ENCODE measurements at regions not wholly inside any gene's neighbourhood (a gene's known extent, or its start where the extent isn't known, plus 50 kb on each side); places are given as distances from the start of the nearest gene placed in this dataset.

DNA sequence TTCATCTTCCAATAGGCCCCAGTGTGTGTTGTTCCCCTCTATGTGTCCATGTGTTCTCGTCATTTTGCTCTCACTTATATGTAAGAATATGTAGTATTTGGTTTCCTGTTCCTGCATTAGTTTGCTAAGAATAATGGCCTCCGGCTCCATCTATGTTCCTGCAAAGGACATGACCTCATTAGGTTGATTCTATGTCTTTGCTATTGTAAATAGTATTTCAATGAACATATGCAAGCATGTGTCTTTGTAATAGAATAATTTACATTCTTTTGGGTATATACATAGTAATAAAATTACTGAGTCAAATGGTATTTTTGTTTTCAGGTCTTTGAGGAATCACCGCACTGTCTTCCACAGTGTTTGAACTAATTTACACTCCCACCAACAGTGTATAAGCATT is 202.9 kb upstream of the KIRREL3 start:
- H3K9me3 Mint-ChIP-seq (ENCODE audit: insufficient read depth): peaks cover 4% of the 10 kb centered on the region

DNA sequence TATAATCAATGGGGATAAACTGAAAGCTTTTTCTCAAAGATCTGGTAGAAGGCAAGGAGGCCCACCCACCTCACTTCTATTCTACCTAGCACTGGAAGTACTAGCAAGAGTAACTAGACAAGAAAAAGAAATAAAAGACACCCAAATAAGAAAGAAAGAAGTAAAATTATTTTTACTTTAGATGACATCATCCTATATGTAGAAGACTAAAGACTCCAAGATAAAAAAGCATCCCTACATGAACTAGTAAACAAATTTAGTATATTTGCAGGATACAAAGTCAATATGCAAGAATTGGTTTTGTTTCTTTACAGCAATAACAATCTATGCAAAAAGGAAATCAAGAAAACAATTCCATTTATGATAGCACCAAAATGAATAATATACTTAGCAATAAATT is 201.5 kb upstream of the KIRREL3 start:
- TF ChIP-seq, protein P1, sequence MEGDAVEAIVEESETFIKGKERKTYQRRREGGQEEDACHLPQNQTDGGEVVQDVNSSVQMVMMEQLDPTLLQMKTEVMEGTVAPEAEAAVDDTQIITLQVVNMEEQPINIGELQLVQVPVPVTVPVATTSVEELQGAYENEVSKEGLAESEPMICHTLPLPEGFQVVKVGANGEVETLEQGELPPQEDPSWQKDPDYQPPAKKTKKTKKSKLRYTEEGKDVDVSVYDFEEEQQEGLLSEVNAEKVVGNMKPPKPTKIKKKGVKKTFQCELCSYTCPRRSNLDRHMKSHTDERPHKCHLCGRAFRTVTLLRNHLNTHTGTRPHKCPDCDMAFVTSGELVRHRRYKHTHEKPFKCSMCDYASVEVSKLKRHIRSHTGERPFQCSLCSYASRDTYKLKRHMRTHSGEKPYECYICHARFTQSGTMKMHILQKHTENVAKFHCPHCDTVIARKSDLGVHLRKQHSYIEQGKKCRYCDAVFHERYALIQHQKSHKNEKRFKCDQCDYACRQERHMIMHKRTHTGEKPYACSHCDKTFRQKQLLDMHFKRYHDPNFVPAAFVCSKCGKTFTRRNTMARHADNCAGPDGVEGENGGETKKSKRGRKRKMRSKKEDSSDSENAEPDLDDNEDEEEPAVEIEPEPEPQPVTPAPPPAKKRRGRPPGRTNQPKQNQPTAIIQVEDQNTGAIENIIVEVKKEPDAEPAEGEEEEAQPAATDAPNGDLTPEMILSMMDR (IDR thresholded peaks at IDR 0.05): no peak
- ATAC-seq (ENCODE audit: low read depth): no peak
- Mint-ChIP-seq H3K27me3 (no peaks in the 10 kb centered on the region), H3K4me1 (no peaks in the 10 kb centered on the region), H3K4me3 (no peak overlapping the region), H3K27ac (no peak overlapping the region), H3K9me3 (ENCODE audit: insufficient read depth) (peaks cover 4% of the 10 kb centered on the region)
- Histone ChIP-seq H3K9ac (ENCODE audit: low read length) (no peak overlapping the region), H3K4me2 (replicated peaks; ENCODE audit: low read depth, low read length, poor library complexity, severe bottlenecking) (no peak overlapping the region), H3K4me1 (ENCODE audit: control insufficient read depth in 2 of 2, insufficient read depth in 2 of 2, low read length in 2 of 2) (no peaks in the 10 kb centered on the region), H3K27ac (ENCODE audit: low read length in 2 of 2) (no peak overlapping the region), H3K4me3 (ENCODE audit: control extremely low read depth in 1 of 5, extremely low read depth in 1 of 5, insufficient read depth in 1 of 5, low read depth in 2 of 5, low read length in 4 of 5) (no peak overlapping the region), H3K36me3 (replicated peaks in 1 of 2; ENCODE audit: control extremely low read depth in 1 of 2, control insufficient read depth in 1 of 2, extremely low read depth in 1 of 2, insufficient read depth in 2 of 2, low read length in 1 of 2) (no peaks in the 10 kb centered on the region), H3K9me3 (ENCODE audit: control extremely low read depth in 1 of 3, control insufficient read depth in 2 of 3, insufficient read depth in 1 of 3, low read length in 2 of 3) (peaks cover 0 to 16% (median 0%) of the 10 kb centered on the region in 3 donors), H3K79me2 (ENCODE audit: control insufficient read depth, insufficient read depth, low read length) (no peaks in the 10 kb centered on the region), H3K27me3 (replicated peaks in 1 of 4; ENCODE audit: control extremely low read depth in 1 of 4, control insufficient read depth in 3 of 4, insufficient read depth in 4 of 4, low read length in 3 of 4) (no peaks in the 10 kb centered on the region), H2AFZ (ENCODE audit: insufficient read depth, low read depth, low read length, poor library complexity, severe bottlenecking) (no peak overlapping the region), H4K20me1 (ENCODE audit: control insufficient read depth, insufficient read depth, low read length, poor library complexity, severe bottlenecking) (no peaks in the 10 kb centered on the region)
- no peak for DNase-seq
- POLR2A ChIA-PET: no interaction called here
- CTCF ChIA-PET: no interaction called here
- intact Hi-C loops (cut with micrococcal nuclease): no loop called here

More for the DNA sequence above, 202.9 kb upstream of the KIRREL3 start:
- no peak overlapping the region for H3K27ac ChIP-seq (ENCODE audit: low read length in 2 of 2)
- no peak overlapping the region for H3K4me2 ChIP-seq (replicated peaks; ENCODE audit: low read depth, low read length, poor library complexity, severe bottlenecking)
- Mint-ChIP-seq H3K27me3 (no peaks in the 10 kb centered on the region), H3K27ac (no peak overlapping the region), H3K4me1 (no peaks in the 10 kb centered on the region), H3K4me3 (no peak overlapping the region)
- no peak for ATAC-seq (ENCODE audit: low read depth)
- no peaks in the 10 kb centered on the region for H4K20me1 ChIP-seq (ENCODE audit: control insufficient read depth, insufficient read depth, low read length, poor library complexity, severe bottlenecking)
- H3K79me2 ChIP-seq (ENCODE audit: control insufficient read depth, insufficient read depth, low read length): no peaks in the 10 kb centered on the region
- no peak overlapping the region for H3K9ac ChIP-seq (ENCODE audit: low read length)
- intact Hi-C loops (cut with micrococcal nuclease): no loop called here
- ChIA-PET POLR2A (no interaction called here), CTCF (no interaction called here)
- no peaks in the 10 kb centered on the region for H3K36me3 ChIP-seq (replicated peaks in 1 of 2; ENCODE audit: control extremely low read depth in 1 of 2, control insufficient read depth in 1 of 2, extremely low read depth in 1 of 2, insufficient read depth in 2 of 2, low read length in 1 of 2)
- H3K9me3 ChIP-seq (ENCODE audit: control extremely low read depth in 1 of 3, control insufficient read depth in 2 of 3, insufficient read depth in 1 of 3, low read length in 2 of 3): peaks cover 0 to 16% (median 0%) of the 10 kb centered on the region in 3 donors
- H3K4me1 ChIP-seq (ENCODE audit: control insufficient read depth in 2 of 2, insufficient read depth in 2 of 2, low read length in 2 of 2): no peaks in the 10 kb centered on the region
- no peak for TF ChIP-seq EZH2 (IDR thresholded peaks at IDR 0.05; ENCODE audit: borderline replicate concordance, insufficient read depth, low read depth, low read length, poor library complexity, severe bottlenecking)
- TF ChIP-seq, protein P1 (IDR thresholded peaks at IDR 0.05): no peak
- no peak overlapping the region for H3K4me3 ChIP-seq (ENCODE audit: control extremely low read depth in 1 of 5, extremely low read depth in 1 of 5, insufficient read depth in 1 of 5, low read depth in 2 of 5, low read length in 4 of 5)
- DNase-seq: no peak
- no CpG with 5 or more reads among the region's 3 CpGs for WGBS (ENCODE audit: insufficient coverage)
- no peak overlapping the region for H2AFZ ChIP-seq (ENCODE audit: insufficient read depth, low read depth, low read length, poor library complexity, severe bottlenecking)
- no peaks in the 10 kb centered on the region for H3K27me3 ChIP-seq (replicated peaks in 1 of 4; ENCODE audit: control extremely low read depth in 1 of 4, control insufficient read depth in 3 of 4, insufficient read depth in 4 of 4, low read length in 3 of 4)

All from B cell (primary cell).